CD4-positive, alpha-beta T cell treated with Interferon gamma for 1 hour (primary cell): ENCODE measurements at regions not wholly inside any gene's neighbourhood (a gene's known extent, or its start where the extent isn't known, plus 50 kb on each side); places are given as distances from the start of the nearest gene placed in this dataset.

Experiments
- DNase-seq: peaks from one replicate; pipeline ENCODE4 v3.0.0-alpha.2; 2020

GRCh38 chr1:224486801-224487583, 52.4 kb upstream of the WDR26 start:
- DNase-seq, result no peak

- DNase-seq, result no peak
Measured at GRCh38 chr1:224488806-224489499, 54.4 kb upstream of the WDR26 start.

- DNase-seq, result no peak
Measured at GRCh38 chr1:224489534-224490365, 55.2 kb upstream of the WDR26 start.

GRCh38 chr1:224490549-224491537, 56.2 kb upstream of the WDR26 start:
- DNase-seq, result no peak

- DNase-seq, result no peak
Measured at GRCh38 chr1:224492015-224492414, 57.4 kb upstream of the WDR26 start.

- DNase-seq, result no peak
Measured at GRCh38 chr1:224492632-224493031, 58.0 kb upstream of the WDR26 start.

GRCh38 chr1:224493269-224493668, 58.7 kb upstream of the WDR26 start:
- DNase-seq, result no peak

GRCh38 chr1:224494343-224494742, 59.7 kb upstream of the WDR26 start:
- DNase-seq, result no peak

- no peak for DNase-seq
Measured at GRCh38 chr1:224495866-224496265, 61.3 kb upstream of the WDR26 start.

- no peak for DNase-seq
Measured at GRCh38 chr1:224496826-224497225, 62.2 kb upstream of the WDR26 start.

- peak; percentile 34 for DNase-seq
Measured at GRCh38 chr1:224497714-224498573, 63.3 kb upstream of the WDR26 start.

- no peak for DNase-seq
Measured at GRCh38 chr1:224498574-224499170, 64.1 kb upstream of the WDR26 start.

GRCh38 chr1:224499204-224499603, 64.6 kb upstream of the WDR26 start:
- no peak for DNase-seq

- no peak for DNase-seq
Measured at GRCh38 chr1:224500796-224501195, 66.2 kb upstream of the WDR26 start.

- DNase-seq, result no peak
Measured at GRCh38 chr1:224501836-224502235, 67.2 kb upstream of the WDR26 start.

- DNase-seq, result no peak
Measured at GRCh38 chr1:224502459-224503160, 68.0 kb upstream of the WDR26 start.

- peak; percentile 20 for DNase-seq
Measured at GRCh38 chr1:224503161-224504118, 68.8 kb upstream of the WDR26 start.

- no peak for DNase-seq
Measured at GRCh38 chr1:224504297-224505041, 69.9 kb upstream of the WDR26 start.
